ENCODE measurements at regions not wholly inside any gene's neighbourhood (a gene's known extent, or its start where the extent isn't known, plus 50 kb on each side); places are given as distances from the start of the nearest gene placed in this dataset.

GRCh38 chr1:79694241-79694640 lies 687.7 kb upstream of the ADGRL4 start:
- no peak overlapping the region for H3K27ac ChIP-seq
- no peak for TF ChIP-seq CTCF (IDR thresholded peaks at IDR 0.05)
- no peaks in the 10 kb centered on the region for H3K27me3 ChIP-seq
- DNase-seq (ENCODE audit: low spot score) = no peak
- H3K36me3 ChIP-seq = no peaks in the 10 kb centered on the region
- no peak overlapping the region for H3K4me3 ChIP-seq
- no peaks in the 10 kb centered on the region for H3K4me1 ChIP-seq
- H3K9me3 ChIP-seq = no peaks in the 10 kb centered on the region

DNA sequence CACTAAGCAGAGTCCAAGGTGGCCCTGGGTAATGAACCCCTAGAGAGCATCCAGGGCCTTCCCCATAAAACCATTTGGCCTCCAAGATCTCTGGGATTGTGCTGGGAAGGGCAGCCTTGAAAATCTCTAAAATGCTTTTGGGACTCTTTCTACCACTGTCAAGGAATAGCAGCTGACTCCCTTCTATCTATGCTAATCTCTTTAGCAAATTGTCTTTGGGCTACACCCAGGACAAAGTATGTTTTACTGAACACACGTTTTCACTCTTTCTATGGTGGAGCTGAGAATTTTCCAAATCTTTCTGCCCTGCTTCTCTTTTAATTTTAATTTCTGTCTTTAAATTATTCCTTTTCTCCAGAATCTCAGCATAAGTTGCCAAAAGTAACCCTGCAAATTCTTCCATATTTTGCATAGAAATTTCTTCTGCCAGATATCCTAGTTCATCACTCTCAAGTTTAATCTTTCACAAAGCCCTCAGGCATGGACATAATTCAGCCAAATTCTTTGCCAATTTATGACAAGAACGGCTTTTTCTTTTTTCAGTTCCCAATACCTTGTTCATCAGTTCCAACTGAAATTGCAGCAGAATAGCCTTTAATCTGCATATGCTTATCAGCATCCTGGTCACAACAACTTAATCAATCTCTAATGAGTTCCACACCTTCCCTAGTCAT lies 687.0 kb upstream of the ADGRL4 start:
- Histone ChIP-seq H3K27ac (no peak overlapping the region), H3K9me3 (no peaks in the 10 kb centered on the region), H3K36me3 (no peaks in the 10 kb centered on the region), H3K4me1 (no peaks in the 10 kb centered on the region), H3K4me3 (no peak overlapping the region), H3K27me3 (no peaks in the 10 kb centered on the region)
- no peak for TF ChIP-seq CTCF (IDR thresholded peaks at IDR 0.05)
- DNase-seq (ENCODE audit: low spot score) = no peak

GRCh38 chr1:79692519-79692918 lies 686.0 kb upstream of the ADGRL4 start:
- Histone ChIP-seq H3K27ac (no peak overlapping the region), H3K9me3 (no peaks in the 10 kb centered on the region), H3K27me3 (no peaks in the 10 kb centered on the region), H3K36me3 (no peaks in the 10 kb centered on the region), H3K4me1 (no peaks in the 10 kb centered on the region), H3K4me3 (no peak overlapping the region)
- no peak for TF ChIP-seq CTCF (IDR thresholded peaks at IDR 0.05)
- DNase-seq (ENCODE audit: low spot score) = no peak

GRCh38 chr1:79688932-79689331 lies 682.4 kb upstream of the ADGRL4 start:
- no peaks in the 10 kb centered on the region for H3K36me3 ChIP-seq
- no peak for DNase-seq (ENCODE audit: low spot score)
- H3K9me3 ChIP-seq = peaks cover 0 to 3% of the 10 kb centered on the region in 2 donors
- no peak overlapping the region for H3K27ac ChIP-seq
- H3K4me1 ChIP-seq = no peaks in the 10 kb centered on the region
- H3K27me3 ChIP-seq = no peaks in the 10 kb centered on the region
- no peak overlapping the region for H3K4me3 ChIP-seq
- TF ChIP-seq CTCF (IDR thresholded peaks at IDR 0.05) = no peak

- Histone ChIP-seq H3K27me3 (no peaks in the 10 kb centered on the region), H3K9me3 (peaks cover 0 to 17% of the 10 kb centered on the region in 2 donors), H3K36me3 (no peaks in the 10 kb centered on the region), H3K27ac (no peak overlapping the region), H3K4me3 (no peak overlapping the region), H3K4me1 (no peaks in the 10 kb centered on the region)
- TF ChIP-seq CTCF (IDR thresholded peaks at IDR 0.05) = no peak
- no peak for DNase-seq (ENCODE audit: low spot score)
Observed at GRCh38 chr1:79683420-79683819, 676.9 kb upstream of the ADGRL4 start.

- H3K27ac ChIP-seq = no peak overlapping the region
- no peaks in the 10 kb centered on the region for H3K27me3 ChIP-seq
- no peaks in the 10 kb centered on the region for H3K36me3 ChIP-seq
- no peak for TF ChIP-seq CTCF (IDR thresholded peaks at IDR 0.05)
- H3K4me1 ChIP-seq = no peaks in the 10 kb centered on the region
- no peak for DNase-seq (ENCODE audit: low spot score)
- H3K9me3 ChIP-seq = peaks cover 0 to 17% of the 10 kb centered on the region in 2 donors
- no peak overlapping the region for H3K4me3 ChIP-seq
Observed at GRCh38 chr1:79682478-79682877, 675.9 kb upstream of the ADGRL4 start.

Data from right atrium auricular region (tissue), 2 donors.